HG02885 (cell line): ENCODE measurements at regions not wholly inside any gene's neighbourhood (a gene's known extent, or its start where the extent isn't known, plus 50 kb on each side); places are given as distances from the start of the nearest gene placed in this dataset.
"Not testable (repeated sequence)": the region's sequence is repeated elsewhere in the genome, so short reads cannot be mapped to it uniquely, and the experiment has no call there.

Experiments used
- ATAC-seq: cut with Tn5 transposase; IDR thresholded peaks from one replicate; pipeline ENCODE4 v1.9.1; 2021; ENCODE audit warnings: mild to moderate bottlenecking; ENCODE audit not compliant: unreplicated experiment, poor library complexity

GRCh38 chr6:146923205-146923833 is 280.9 kb upstream of the STXBP5 start:
- ATAC-seq, result no peak

GRCh38 chr6:146925846-146926245 is 278.4 kb upstream of the STXBP5 start:
- no peak for ATAC-seq

- ATAC-seq, result no peak
Measured at GRCh38 chr6:146928503-146928902, 275.7 kb upstream of the STXBP5 start.

- ATAC-seq, result no peak
Measured at GRCh38 chr6:146931214-146931613, 273.0 kb upstream of the STXBP5 start.

- ATAC-seq, result no peak
Measured at GRCh38 chr6:146937316-146937715, 266.9 kb upstream of the STXBP5 start.

- ATAC-seq, result no peak
Measured at GRCh38 chr6:146938266-146938665, 266.0 kb upstream of the STXBP5 start.

- ATAC-seq, result not testable (repeated sequence)
Measured at GRCh38 chr6:146939456-146939855, 264.8 kb upstream of the STXBP5 start.

- ATAC-seq, result no peak
Measured at GRCh38 chr6:146943664-146944063, 260.6 kb upstream of the STXBP5 start.

GRCh38 chr6:146944077-146944476 is 260.1 kb upstream of the STXBP5 start:
- ATAC-seq, result no peak

GRCh38 chr6:146944809-146945208 is 259.4 kb upstream of the STXBP5 start:
- no peak for ATAC-seq

GRCh38 chr6:146946559-146946958 is 257.7 kb upstream of the STXBP5 start:
- ATAC-seq, result no peak

GRCh38 chr6:146948790-146949342 is 255.4 kb upstream of the STXBP5 start:
- ATAC-seq, result no peak

- ATAC-seq, result no peak
Measured at GRCh38 chr6:146949425-146949824, 254.8 kb upstream of the STXBP5 start.

GRCh38 chr6:146950351-146950835 is 253.8 kb upstream of the STXBP5 start:
- peak; percentile 63 for ATAC-seq

- no peak for ATAC-seq
Measured at GRCh38 chr6:146955570-146955969, 248.6 kb upstream of the STXBP5 start.

- ATAC-seq, result no peak
Measured at GRCh38 chr6:146957181-146958093, 246.8 kb upstream of the STXBP5 start.

- no peak for ATAC-seq
Measured at GRCh38 chr6:146961831-146962230, 242.4 kb upstream of the STXBP5 start.

GRCh38 chr6:146962329-146962728 is 241.9 kb upstream of the STXBP5 start:
- no peak for ATAC-seq

GRCh38 chr6:146965110-146965689 is 239.0 kb upstream of the STXBP5 start:
- ATAC-seq, result no peak

- ATAC-seq, result no peak
Measured at GRCh38 chr6:146968041-146968760, 236.0 kb upstream of the STXBP5 start.
